Hepatocyte (in vitro differentiated cells): ENCODE measurements at regions not wholly inside any gene's neighbourhood (a gene's known extent, or its start where the extent isn't known, plus 50 kb on each side); places are given as distances from the start of the nearest gene placed in this dataset.

ENCODE experiments used
- DNase-seq: peaks from one replicate; pipeline ENCODE4 v3.0.0-alpha.2; 2016; ENCODE audit warnings: low spot score
- H2AFZ ChIP-seq: fragments of 200-600 bp; sonication (generic); 2 replicates; pipeline ENCODE4 v1.6.0; 2016; ENCODE audit warnings: antibody characterized with exemption, mild to moderate bottlenecking
- H3K27ac ChIP-seq: fragments of 200-600 bp; sonication (generic); 2 replicates; pipeline ENCODE4 v1.5.1; 2016; ENCODE audit warnings: mild to moderate bottlenecking
- H3K27me3 ChIP-seq: fragments of 200-600 bp; sonication (generic); 2 replicates; pipeline ENCODE4 v1.6.1; 2016
- H3K36me3 ChIP-seq: fragments of 200-600 bp; sonication (generic); replicated peaks from 2 replicates; pipeline ENCODE4 v1.5.1; 2016; ENCODE audit warnings: low read depth; ENCODE audit not compliant: insufficient read depth
- H3K4me1 ChIP-seq: fragments of 200-600 bp; sonication (generic); 2 replicates; pipeline ENCODE4 v1.5.1; 2016; ENCODE audit warnings: mild to moderate bottlenecking, moderate library complexity; ENCODE audit not compliant: insufficient read depth
- H3K4me2 ChIP-seq: fragments of 200-600 bp; sonication (generic); 2 replicates; pipeline ENCODE4 v1.6.0; 2016
- H3K4me3 ChIP-seq: fragments of 200-600 bp; sonication (generic); 2 replicates; pipeline ENCODE4 v1.5.1; 2016; ENCODE audit warnings: mild to moderate bottlenecking
- H3K79me2 ChIP-seq: fragments of 200-600 bp; sonication (generic); 2 replicates; pipeline ENCODE4 v1.6.0; 2017; ENCODE audit warnings: mild to moderate bottlenecking
- H3K9me2 ChIP-seq: fragments of 200-600 bp; sonication (generic); replicated peaks from 2 replicates; pipeline ENCODE4 v1.6.0; 2017; ENCODE audit warnings: mild to moderate bottlenecking; ENCODE audit not compliant: insufficient read depth
- H3K9me3 ChIP-seq: fragments of 200-600 bp; sonication (generic); 2 replicates; pipeline ENCODE4 v1.5.1; 2016; ENCODE audit warnings: low read depth, mild to moderate bottlenecking
- H4K20me1 ChIP-seq: fragments of 200-600 bp; sonication (generic); 2 replicates; pipeline ENCODE4 v1.6.0; 2016; ENCODE audit warnings: mild to moderate bottlenecking; ENCODE audit not compliant: insufficient read depth, poor library complexity, severe bottlenecking
- CTCF ChIP-seq: fragments of 200-600 bp; sonication (generic); IDR thresholded peaks from 2 replicates; pipeline ENCODE4 v1.5.1; 2016; ENCODE audit warnings: antibody characterized with exemption, mild to moderate bottlenecking; ENCODE audit not compliant: poor library complexity
- EZH2 ChIP-seq: fragments of 200-600 bp; sonication (generic); IDR thresholded peaks from 2 replicates; pipeline ENCODE4 v1.6.1; 2016; ENCODE audit warnings: antibody characterized with exemption, mild to moderate bottlenecking, borderline replicate concordance
- EZH2phosphoT487 ChIP-seq: fragments of 200-600 bp; sonication (generic); IDR thresholded peaks from one replicate; pipeline ENCODE4 v1.6.1; 2018; ENCODE audit warnings: antibody characterized with exemption, mild to moderate bottlenecking, low read depth, moderate library complexity; ENCODE audit not compliant: unreplicated experiment, severe bottlenecking
- WGBS: methylation state at CpG from one replicate; pipeline ENCODE4 v1.1.6; 2016; ENCODE audit warnings: low lambda C conversion rate; ENCODE audit errors: missing lambda C conversion rate; 5-methylcytosine and 5-hydroxymethylcytosine counted together

- Histone ChIP-seq H2AFZ (no peak overlapping the region), H3K27me3 (peaks cover 2% of the 10 kb centered on the region), H3K4me3 (no peak overlapping the region), H3K4me1 (no peaks in the 10 kb centered on the region), H3K79me2 (no peaks in the 10 kb centered on the region), H3K27ac (no peak overlapping the region), H3K36me3 (no peaks in the 10 kb centered on the region), H3K9me3 (no peaks in the 10 kb centered on the region), H4K20me1 (no peaks in the 10 kb centered on the region), H3K9me2 (no peaks in the 10 kb centered on the region), H3K4me2 (no peak overlapping the region)
- DNase-seq, result no peak
- TF ChIP-seq EZH2 (no peak), EZH2phosphoT487 (no peak), CTCF (no peak)
- 74% methylated on average over 4 of the region's 5 CpGs for WGBS
These were observed 302.7 kb upstream of the IRX3 start for GRCh38 chr16:54589326-54589725.

- DNase-seq, result no peak
- Histone ChIP-seq H3K9me3 (no peaks in the 10 kb centered on the region), H3K79me2 (no peaks in the 10 kb centered on the region), H3K4me1 (no peaks in the 10 kb centered on the region), H3K4me3 (no peak overlapping the region), H2AFZ (no peak overlapping the region), H3K27ac (no peak overlapping the region), H4K20me1 (no peaks in the 10 kb centered on the region), H3K36me3 (no peaks in the 10 kb centered on the region), H3K4me2 (no peak overlapping the region), H3K9me2 (no peaks in the 10 kb centered on the region), H3K27me3 (no peaks in the 10 kb centered on the region)
- WGBS, result 88% methylated on average over 5 of the region's 5 CpGs
- TF ChIP-seq EZH2 (no peak), CTCF (no peak), EZH2phosphoT487 (no peak)
These were observed 301.4 kb upstream of the IRX3 start for GRCh38 chr16:54588026-54588425.

- 88% methylated on average over 3 of the region's 3 CpGs for WGBS
- Histone ChIP-seq H3K9me2 (no peaks in the 10 kb centered on the region), H4K20me1 (no peaks in the 10 kb centered on the region), H2AFZ (no peak overlapping the region), H3K36me3 (no peaks in the 10 kb centered on the region), H3K27me3 (no peaks in the 10 kb centered on the region), H3K9me3 (no peaks in the 10 kb centered on the region), H3K4me3 (no peak overlapping the region), H3K4me1 (no peaks in the 10 kb centered on the region), H3K27ac (no peak overlapping the region), H3K79me2 (no peaks in the 10 kb centered on the region), H3K4me2 (no peak overlapping the region)
- TF ChIP-seq EZH2 (no peak), EZH2phosphoT487 (no peak), CTCF (no peak)
- DNase-seq, result no peak
These were observed 300.6 kb upstream of the IRX3 start for GRCh38 chr16:54587176-54587515.
